ENCODE measurements at regions not wholly inside any gene's neighbourhood (a gene's known extent, or its start where the extent isn't known, plus 50 kb on each side); places are given as distances from the start of the nearest gene placed in this dataset.

GRCh38 chr6:48701572-48701971, 590.6 kb upstream of the PTCHD4 start:
- no peak for DNase-seq

GRCh38 chr6:48695872-48696271, 584.9 kb upstream of the PTCHD4 start:
- DNase-seq: no peak

GRCh38 chr6:48691420-48691819, 580.4 kb upstream of the PTCHD4 start:
- DNase-seq: no peak

GRCh38 chr6:48689498-48689897, 578.5 kb upstream of the PTCHD4 start:
- no peak for DNase-seq

- DNase-seq: no peak
Measured at GRCh38 chr6:48678390-48678789, 567.4 kb upstream of the PTCHD4 start.

- DNase-seq: no peak
Measured at GRCh38 chr6:48671505-48671904, 560.5 kb upstream of the PTCHD4 start.

GRCh38 chr6:48670546-48670945, 559.5 kb upstream of the PTCHD4 start:
- DNase-seq: no peak

- DNase-seq: no peak
Measured at GRCh38 chr6:48667797-48668196, 556.8 kb upstream of the PTCHD4 start.

- DNase-seq: no peak
Measured at GRCh38 chr6:48664826-48665225, 553.8 kb upstream of the PTCHD4 start.

- peak; percentile 18 for DNase-seq
Measured at GRCh38 chr6:48658915-48659314, 547.9 kb upstream of the PTCHD4 start.

- no peak for DNase-seq
Measured at GRCh38 chr6:48641544-48641943, 530.5 kb upstream of the PTCHD4 start.

GRCh38 chr6:48638796-48639195, 527.8 kb upstream of the PTCHD4 start:
- DNase-seq: peak; percentile 13

GRCh38 chr6:48630511-48630910, 519.5 kb upstream of the PTCHD4 start:
- DNase-seq: no peak

- no peak for DNase-seq
Measured at GRCh38 chr6:48628316-48628715, 517.3 kb upstream of the PTCHD4 start.

GRCh38 chr6:48626421-48626820, 515.4 kb upstream of the PTCHD4 start:
- DNase-seq: no peak

- no peak for DNase-seq
Measured at GRCh38 chr6:48624631-48625030, 513.6 kb upstream of the PTCHD4 start.

GRCh38 chr6:48619771-48620170, 508.8 kb upstream of the PTCHD4 start:
- no peak for DNase-seq

GRCh38 chr6:48615041-48615440, 504.0 kb upstream of the PTCHD4 start:
- no peak for DNase-seq

GRCh38 chr6:48614326-48614725, 503.3 kb upstream of the PTCHD4 start:
- no peak for DNase-seq

GRCh38 chr6:48613231-48613949, 502.4 kb upstream of the PTCHD4 start:
- no peak for DNase-seq

GRCh38 chr6:48611332-48611731, 500.3 kb upstream of the PTCHD4 start:
- DNase-seq: no peak

- DNase-seq: no peak
Measured at GRCh38 chr6:48610846-48611245, 499.8 kb upstream of the PTCHD4 start.

GRCh38 chr6:48606618-48607017, 495.6 kb upstream of the PTCHD4 start:
- no peak for DNase-seq

- no peak for DNase-seq
Measured at GRCh38 chr6:48597951-48598350, 487.0 kb upstream of the PTCHD4 start.

- no peak for DNase-seq
Measured at GRCh38 chr6:48596830-48597229, 485.8 kb upstream of the PTCHD4 start.

All from DMS153 (cell line).